Body of pancreas (tissue), 4 donors: ENCODE measurements at regions not wholly inside any gene's neighbourhood (a gene's known extent, or its start where the extent isn't known, plus 50 kb on each side); places are given as distances from the start of the nearest gene placed in this dataset.

Source experiments
- ATAC-seq: fragments of 150-250 bp; one replicate; pipeline ENCODE4 v1.9.1; 2016
- DNase-seq, 4 donors: peaks; one replicate each; pipeline ENCODE4 v3.0.0-alpha.2; 2019
- H3K27ac ChIP-seq, 4 donors: fragments of 200-600 bp; sonication (generic); 1 replicate in 3 of 4; 2 replicates in 1 of 4; pipeline versions ENCODE4 v1.5.1 to v1.6.1; 2016 to 2019; ENCODE audit warnings: mild to moderate bottlenecking in 1 of 4, mixed read lengths in 1 of 4, moderate library complexity in 1 of 4
- H3K27me3 ChIP-seq, 2 donors: fragments of 200-600 bp; sonication (generic); one replicate each; pipeline ENCODE4 v1.6.0; 2016; ENCODE audit warnings: mild to moderate bottlenecking in 1 of 2
- H3K36me3 ChIP-seq, 2 donors: fragments of 200-600 bp; sonication (generic); replicated peaks in 1 of 2; 2 replicates each; pipeline ENCODE4 v1.5.1; 2016; ENCODE audit warnings: low read depth in 2 of 2; ENCODE audit not compliant: insufficient read depth in 1 of 2
- H3K4me1 ChIP-seq: fragments of 200-600 bp; sonication (generic); one replicate; pipeline ENCODE4 v1.6.0; 2016
- H3K4me3 ChIP-seq, 2 donors: fragments of 200-600 bp; sonication (generic); 1 replicate in 1 of 2; 2 replicates in 1 of 2; pipeline ENCODE4 v1.5.1; 2016 to 2019
- H3K9me3 ChIP-seq, 3 donors: fragments of 200-600 bp; sonication (generic); 1 replicate in 2 of 3; 2 replicates in 1 of 3; pipeline ENCODE4 v1.5.1; 2016
- POLR2A ChIP-seq, 3 donors: fragments of 450-650 bp; IDR thresholded peaks; one replicate each; pipeline ENCODE4 v1.6.1; 2016; ENCODE audit warnings: antibody characterized with exemption in 3 of 3, mild to moderate bottlenecking in 2 of 3
- WGBS, 2 donors: methylation state at CpG; one replicate each; pipeline ENCODE4 v1.1.5; 2017; 5-methylcytosine and 5-hydroxymethylcytosine counted together
- intact Hi-C: fragments of 100-400 bp; cut with DNase I; formaldehyde crosslinking; loops from one replicate; pipeline ENCODE4 v1.15.1; 2023
- TF ChIP-seq, protein P1 (sequence below), 7 experiments: fragments of 450-650 bp in 4 of 7; fragments of 200-600 bp in 3 of 7; sonication (generic) in 3 of 7; IDR thresholded peaks; one replicate each; pipeline ENCODE4 v1.5.1; 2016 to 2019; ENCODE audit warnings: antibody characterized with exemption in 7 of 7

DNA sequence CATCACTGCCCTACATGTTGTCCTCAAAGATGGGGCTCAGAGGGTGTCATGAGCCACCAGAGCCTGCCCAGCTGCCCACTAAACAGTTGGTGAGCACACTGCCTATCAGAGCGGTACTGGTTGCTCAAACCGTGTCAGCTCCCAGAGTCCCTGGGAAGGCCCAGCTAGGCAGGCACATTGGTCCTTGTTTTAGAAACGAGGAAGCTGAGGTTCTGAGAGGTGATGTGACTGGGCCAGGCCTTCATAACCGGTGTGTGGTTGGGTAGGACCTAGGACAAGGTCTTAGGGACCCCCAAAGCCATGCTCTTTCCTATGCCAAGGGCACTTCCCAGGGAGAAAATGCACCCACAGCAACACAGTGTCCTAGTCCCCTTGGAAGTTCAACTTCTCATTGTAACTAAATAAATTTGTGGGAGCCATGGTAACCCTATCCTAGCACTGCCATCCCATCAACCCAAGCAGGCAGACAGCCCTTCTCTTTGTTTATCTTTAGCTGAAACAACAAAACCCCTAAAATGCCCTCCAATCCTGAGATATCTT is 174.7 kb upstream of the PDE1C start:
- ATAC-seq, result no peak
- DNase-seq, result no peak
- Histone ChIP-seq H3K27me3 (no peaks in the 10 kb centered on the region), H3K4me3 (no peak overlapping the region), H3K4me1 (no peaks in the 10 kb centered on the region), H3K36me3 (no peaks in the 10 kb centered on the region), H3K9me3 (no peaks in the 10 kb centered on the region), H3K27ac (no peak overlapping the region)
- WGBS, 2 donors, result 62 to 80% methylated on average over 2 to 4 of the region's 4 CpGs
- intact Hi-C loops, result no loop called here
- TF ChIP-seq, protein P1, sequence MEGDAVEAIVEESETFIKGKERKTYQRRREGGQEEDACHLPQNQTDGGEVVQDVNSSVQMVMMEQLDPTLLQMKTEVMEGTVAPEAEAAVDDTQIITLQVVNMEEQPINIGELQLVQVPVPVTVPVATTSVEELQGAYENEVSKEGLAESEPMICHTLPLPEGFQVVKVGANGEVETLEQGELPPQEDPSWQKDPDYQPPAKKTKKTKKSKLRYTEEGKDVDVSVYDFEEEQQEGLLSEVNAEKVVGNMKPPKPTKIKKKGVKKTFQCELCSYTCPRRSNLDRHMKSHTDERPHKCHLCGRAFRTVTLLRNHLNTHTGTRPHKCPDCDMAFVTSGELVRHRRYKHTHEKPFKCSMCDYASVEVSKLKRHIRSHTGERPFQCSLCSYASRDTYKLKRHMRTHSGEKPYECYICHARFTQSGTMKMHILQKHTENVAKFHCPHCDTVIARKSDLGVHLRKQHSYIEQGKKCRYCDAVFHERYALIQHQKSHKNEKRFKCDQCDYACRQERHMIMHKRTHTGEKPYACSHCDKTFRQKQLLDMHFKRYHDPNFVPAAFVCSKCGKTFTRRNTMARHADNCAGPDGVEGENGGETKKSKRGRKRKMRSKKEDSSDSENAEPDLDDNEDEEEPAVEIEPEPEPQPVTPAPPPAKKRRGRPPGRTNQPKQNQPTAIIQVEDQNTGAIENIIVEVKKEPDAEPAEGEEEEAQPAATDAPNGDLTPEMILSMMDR (IDR thresholded peaks at IDR 0.05), result no peak
- no peak for TF ChIP-seq POLR2A (IDR thresholded peaks at IDR 0.05)

DNA sequence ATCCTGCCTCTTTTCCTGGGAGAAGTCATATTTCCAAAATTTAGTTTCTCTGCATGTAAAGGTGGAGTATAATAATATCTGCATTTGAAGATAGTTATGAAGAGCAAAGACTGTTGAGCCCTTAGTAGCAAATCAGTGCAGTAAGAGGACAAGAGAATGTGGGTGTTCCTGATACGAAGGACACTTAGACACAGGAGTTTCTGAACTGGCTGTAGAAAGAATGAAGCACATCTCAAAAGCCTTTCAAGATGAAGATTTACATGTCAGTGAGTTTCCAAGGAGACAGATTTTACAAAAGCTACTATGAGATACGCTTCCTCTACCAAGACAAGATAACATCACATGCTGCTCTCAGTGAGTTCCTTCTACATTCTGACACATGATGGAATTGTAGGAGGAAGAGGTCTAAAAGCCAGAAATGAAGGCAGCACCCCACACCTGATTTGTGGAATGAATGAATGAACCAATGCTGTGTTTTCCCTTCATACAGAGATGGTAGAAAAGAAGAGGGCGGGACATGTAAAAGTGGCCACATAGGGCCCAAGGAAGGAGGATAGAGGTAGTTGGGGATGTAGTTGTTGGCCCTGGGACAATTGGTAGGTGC is 173.6 kb upstream of the PDE1C start:
- Histone ChIP-seq H3K27me3 (no peaks in the 10 kb centered on the region), H3K4me3 (no peak overlapping the region), H3K27ac (no peak overlapping the region), H3K9me3 (no peaks in the 10 kb centered on the region), H3K4me1 (no peaks in the 10 kb centered on the region), H3K36me3 (no peaks in the 10 kb centered on the region)
- WGBS, 2 donors, result 78 to 83% methylated on average over 3 of the region's 3 CpGs
- intact Hi-C loops, result no loop called here
- DNase-seq (no peak), ATAC-seq (no peak)
- TF ChIP-seq, protein P1 (IDR thresholded peaks at IDR 0.05), result no peak
- no peak for TF ChIP-seq POLR2A (IDR thresholded peaks at IDR 0.05)

DNA sequence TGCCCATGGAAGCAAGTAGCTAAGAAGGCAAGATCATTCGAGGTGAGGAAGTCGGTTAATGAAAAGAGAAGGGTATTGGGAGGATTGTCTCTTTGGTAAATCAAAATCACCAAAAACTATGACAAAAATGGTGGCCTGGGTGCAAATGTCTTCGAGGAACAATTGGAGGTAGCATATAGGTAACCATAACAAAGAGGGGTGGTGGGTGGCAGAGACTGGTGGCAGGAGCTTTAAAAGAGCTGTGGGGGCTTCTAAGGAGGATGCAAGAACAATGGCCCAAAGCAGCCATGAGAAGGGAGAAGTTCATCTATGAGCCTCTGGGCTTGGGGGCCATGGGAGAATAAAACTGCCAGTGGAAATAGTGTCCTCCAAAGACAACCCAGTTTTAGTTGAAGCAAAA is 172.2 kb upstream of the PDE1C start:
- intact Hi-C loops, result no loop called here
- ATAC-seq (no peak), DNase-seq (no peak)
- H3K36me3 ChIP-seq, result no peaks in the 10 kb centered on the region
- H3K27me3 ChIP-seq, result no peaks in the 10 kb centered on the region
- WGBS, 2 donors, result 45% methylated on average over 3 of the region's 3 CpGs
- no peaks in the 10 kb centered on the region for H3K4me1 ChIP-seq
- TF ChIP-seq, protein P1 (IDR thresholded peaks at IDR 0.05), result no peak
- TF ChIP-seq POLR2A (IDR thresholded peaks at IDR 0.05), result no peak
- no peaks in the 10 kb centered on the region for H3K9me3 ChIP-seq
- no peak overlapping the region for H3K4me3 ChIP-seq
- H3K27ac ChIP-seq, result no peak overlapping the region

DNA sequence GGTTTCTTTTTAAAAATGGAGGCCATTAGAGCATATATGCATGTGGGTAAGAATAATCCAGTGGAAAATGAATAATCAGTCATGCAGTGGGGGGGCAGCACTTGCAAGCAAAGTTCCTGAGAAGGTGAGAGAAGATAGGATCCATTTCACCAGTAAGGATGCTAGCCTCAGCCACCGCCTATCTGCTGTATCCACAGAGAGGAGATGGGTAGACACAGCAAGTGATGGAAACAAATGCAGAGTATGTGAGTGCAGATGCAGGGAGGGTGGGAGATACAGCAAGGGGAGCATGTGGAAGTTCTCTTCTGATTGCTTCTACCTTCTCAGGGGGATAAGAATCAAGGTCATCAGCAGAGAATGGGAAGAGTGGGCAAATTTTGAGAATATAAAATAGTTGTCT is 171.4 kb upstream of the PDE1C start:
- H3K27ac ChIP-seq, result no peak overlapping the region
- no peaks in the 10 kb centered on the region for H3K27me3 ChIP-seq
- no peak overlapping the region for H3K4me3 ChIP-seq
- no peaks in the 10 kb centered on the region for H3K4me1 ChIP-seq
- no peak for ATAC-seq
- H3K9me3 ChIP-seq, result no peaks in the 10 kb centered on the region
- H3K36me3 ChIP-seq, result no peaks in the 10 kb centered on the region
- DNase-seq, result no peak
- TF ChIP-seq, protein P1 (IDR thresholded peaks at IDR 0.05), result no peak
- TF ChIP-seq POLR2A (IDR thresholded peaks at IDR 0.05), result no peak
- intact Hi-C loops, result no loop called here
- WGBS, 2 donors, result 88 to 90% methylated on average over 1 of the region's 1 CpG

DNA sequence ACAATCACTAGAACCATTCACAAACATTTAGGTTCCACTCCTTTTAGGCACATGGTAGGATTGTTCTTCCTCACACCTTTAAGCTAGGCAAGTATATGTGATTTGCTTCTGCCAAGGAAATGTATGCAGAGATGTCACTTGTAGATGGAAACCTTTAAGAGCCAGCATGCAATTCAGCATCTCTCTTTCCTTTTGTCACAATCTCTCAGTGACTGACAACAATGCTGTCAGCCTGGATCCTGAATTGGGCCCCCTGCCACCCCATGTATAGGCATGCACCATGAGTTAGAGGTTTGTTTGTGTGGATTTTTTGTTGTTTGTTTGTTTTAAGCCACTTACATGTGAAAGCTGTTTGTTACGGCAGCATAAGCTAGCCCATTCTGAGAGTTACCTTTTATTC is 169.6 kb upstream of the PDE1C start:
- intact Hi-C loops, result no loop called here
- Histone ChIP-seq H3K27ac (no peak overlapping the region), H3K36me3 (no peaks in the 10 kb centered on the region), H3K4me3 (no peak overlapping the region), H3K9me3 (peaks cover 0 to 4% (median 0%) of the 10 kb centered on the region in 3 donors), H3K4me1 (no peaks in the 10 kb centered on the region), H3K27me3 (no peaks in the 10 kb centered on the region)
- 80 to 87% methylated on average over 1 of the region's 1 CpG for WGBS, 2 donors
- DNase-seq (no peak), ATAC-seq (no peak)
- no peak for TF ChIP-seq POLR2A (IDR thresholded peaks at IDR 0.05)
- TF ChIP-seq, protein P1 (IDR thresholded peaks at IDR 0.05), result no peak
